ENCODE measurements at regions not wholly inside any gene's neighbourhood (a gene's known extent, or its start where the extent isn't known, plus 50 kb on each side); places are given as distances from the start of the nearest gene placed in this dataset.
"Not testable (repeated sequence)": the region's sequence is repeated elsewhere in the genome, so short reads cannot be mapped to it uniquely, and the experiment has no call there.

DNA sequence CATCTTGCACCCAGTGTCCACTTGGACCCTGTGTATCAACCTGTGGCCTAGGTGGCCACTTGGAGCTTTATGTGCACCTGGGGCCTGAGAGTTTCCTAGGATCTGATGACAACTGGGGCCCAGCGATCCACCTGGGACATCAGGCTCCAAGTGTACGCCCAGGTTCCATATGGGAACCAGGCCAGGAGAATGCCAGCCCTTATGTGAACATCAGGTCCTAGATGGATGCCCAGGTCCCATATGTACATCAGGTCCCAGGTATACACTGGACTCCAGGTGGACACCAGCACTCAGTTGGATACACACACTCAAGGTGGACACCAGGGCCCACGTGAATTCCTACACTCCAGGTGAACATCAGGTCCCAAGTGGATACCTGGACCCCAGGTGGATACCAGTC is 198.8 kb downstream of the POTEM start:
- H3K36me3 ChIP-seq (ENCODE audit: control insufficient read depth, insufficient read depth, low read length); H3K27me3 Mint-ChIP-seq; H3K27ac ChIP-seq (ENCODE audit: insufficient read depth, low read length, poor library complexity, severe bottlenecking); H3K9me3 ChIP-seq (ENCODE audit: control insufficient read depth in 2 of 2, low read length in 2 of 2); DNase-seq; H3K27me3 ChIP-seq (ENCODE audit: control insufficient read depth, insufficient read depth, low read length); ATAC-seq (ENCODE audit: low read depth in 2 of 2); H3K4me1 ChIP-seq (ENCODE audit: control insufficient read depth, insufficient read depth, low read length, poor library complexity, severe bottlenecking); H3K4me3 ChIP-seq (ENCODE audit: low read depth, low read length); H3K27ac Mint-ChIP-seq; H3K4me1 Mint-ChIP-seq; H3K4me3 Mint-ChIP-seq; H3K36me3 Mint-ChIP-seq: not testable (repeated sequence)
- peaks cover 0 to 16% (median 2%) of the 10 kb centered on the region in 7 donors for H3K9me3 Mint-ChIP-seq

GRCh38 chr14:19167454-19168190 is 200.4 kb downstream of the POTEM start:
- DNase-seq; H3K27ac Mint-ChIP-seq; H3K27ac ChIP-seq (ENCODE audit: insufficient read depth, low read length, poor library complexity, severe bottlenecking); ATAC-seq (ENCODE audit: low read depth in 2 of 2); H3K36me3 Mint-ChIP-seq; H3K9me3 Mint-ChIP-seq; H3K27me3 Mint-ChIP-seq; H3K9me3 ChIP-seq (ENCODE audit: control insufficient read depth in 2 of 2, low read length in 2 of 2); H3K27me3 ChIP-seq (ENCODE audit: control insufficient read depth, insufficient read depth, low read length); H3K36me3 ChIP-seq (ENCODE audit: control insufficient read depth, insufficient read depth, low read length); H3K4me3 Mint-ChIP-seq; H3K4me1 Mint-ChIP-seq; H3K4me1 ChIP-seq (ENCODE audit: control insufficient read depth, insufficient read depth, low read length, poor library complexity, severe bottlenecking); H3K4me3 ChIP-seq (ENCODE audit: low read depth, low read length): not testable (repeated sequence)

GRCh38 chr14:19168261-19168660 is 201.0 kb downstream of the POTEM start:
- not testable (repeated sequence) for DNase-seq; H3K4me3 Mint-ChIP-seq; H3K4me1 ChIP-seq (ENCODE audit: control insufficient read depth, insufficient read depth, low read length, poor library complexity, severe bottlenecking)

GRCh38 chr14:19169561-19170362 is 202.5 kb downstream of the POTEM start:
- not testable (repeated sequence) for H3K4me3 Mint-ChIP-seq; H3K27me3 Mint-ChIP-seq; H3K4me3 ChIP-seq (ENCODE audit: low read depth, low read length)

More at GRCh38 chr14:19168261-19168660, 201.0 kb downstream of the POTEM start:
- H3K4me1 Mint-ChIP-seq; H3K4me3 ChIP-seq (ENCODE audit: low read depth, low read length); H3K9me3 ChIP-seq (ENCODE audit: control insufficient read depth in 2 of 2, low read length in 2 of 2); H3K27ac Mint-ChIP-seq; ATAC-seq (ENCODE audit: low read depth in 2 of 2); H3K27ac ChIP-seq (ENCODE audit: insufficient read depth, low read length, poor library complexity, severe bottlenecking); H3K27me3 ChIP-seq (ENCODE audit: control insufficient read depth, insufficient read depth, low read length); H3K27me3 Mint-ChIP-seq; H3K9me3 Mint-ChIP-seq; H3K36me3 Mint-ChIP-seq; H3K36me3 ChIP-seq (ENCODE audit: control insufficient read depth, insufficient read depth, low read length): not testable (repeated sequence)

GRCh38 chr14:19172745-19173144 is 205.5 kb downstream of the POTEM start:
- not testable (repeated sequence) for H3K4me1 ChIP-seq (ENCODE audit: control insufficient read depth, insufficient read depth, low read length, poor library complexity, severe bottlenecking); H3K27me3 Mint-ChIP-seq; H3K27me3 ChIP-seq (ENCODE audit: control insufficient read depth, insufficient read depth, low read length); H3K27ac Mint-ChIP-seq; H3K9me3 ChIP-seq (ENCODE audit: control insufficient read depth in 2 of 2, low read length in 2 of 2); H3K36me3 Mint-ChIP-seq; H3K36me3 ChIP-seq (ENCODE audit: control insufficient read depth, insufficient read depth, low read length); H3K4me3 ChIP-seq (ENCODE audit: low read depth, low read length); ATAC-seq (ENCODE audit: low read depth in 2 of 2); H3K4me1 Mint-ChIP-seq; H3K27ac ChIP-seq (ENCODE audit: insufficient read depth, low read length, poor library complexity, severe bottlenecking); H3K4me3 Mint-ChIP-seq; DNase-seq
- peaks cover 0 to 14% (median 2%) of the 10 kb centered on the region in 7 donors for H3K9me3 Mint-ChIP-seq

More at GRCh38 chr14:19169561-19170362, 202.5 kb downstream of the POTEM start:
- not testable (repeated sequence) for DNase-seq; H3K9me3 Mint-ChIP-seq; H3K4me1 Mint-ChIP-seq; H3K27ac Mint-ChIP-seq; H3K9me3 ChIP-seq (ENCODE audit: control insufficient read depth in 2 of 2, low read length in 2 of 2); H3K27me3 ChIP-seq (ENCODE audit: control insufficient read depth, insufficient read depth, low read length); ATAC-seq (ENCODE audit: low read depth in 2 of 2); H3K27ac ChIP-seq (ENCODE audit: insufficient read depth, low read length, poor library complexity, severe bottlenecking); H3K36me3 ChIP-seq (ENCODE audit: control insufficient read depth, insufficient read depth, low read length); H3K4me1 ChIP-seq (ENCODE audit: control insufficient read depth, insufficient read depth, low read length, poor library complexity, severe bottlenecking); H3K36me3 Mint-ChIP-seq

GRCh38 chr14:19173188-19173587 is 206.0 kb downstream of the POTEM start:
- H3K4me1 ChIP-seq (ENCODE audit: control insufficient read depth, insufficient read depth, low read length, poor library complexity, severe bottlenecking); H3K36me3 ChIP-seq (ENCODE audit: control insufficient read depth, insufficient read depth, low read length); H3K27me3 Mint-ChIP-seq; H3K4me3 ChIP-seq (ENCODE audit: low read depth, low read length); H3K9me3 ChIP-seq (ENCODE audit: control insufficient read depth in 2 of 2, low read length in 2 of 2); H3K27me3 ChIP-seq (ENCODE audit: control insufficient read depth, insufficient read depth, low read length); DNase-seq; H3K27ac ChIP-seq (ENCODE audit: insufficient read depth, low read length, poor library complexity, severe bottlenecking); H3K36me3 Mint-ChIP-seq; H3K27ac Mint-ChIP-seq; H3K4me1 Mint-ChIP-seq; H3K4me3 Mint-ChIP-seq; ATAC-seq (ENCODE audit: low read depth in 2 of 2): not testable (repeated sequence)
- peaks cover 0 to 11% (median 2%) of the 10 kb centered on the region in 7 donors for H3K9me3 Mint-ChIP-seq

- not testable (repeated sequence) for ATAC-seq (ENCODE audit: low read depth in 2 of 2); H3K4me1 Mint-ChIP-seq; H3K4me3 Mint-ChIP-seq; H3K27ac ChIP-seq (ENCODE audit: insufficient read depth, low read length, poor library complexity, severe bottlenecking); H3K4me1 ChIP-seq (ENCODE audit: control insufficient read depth, insufficient read depth, low read length, poor library complexity, severe bottlenecking); H3K4me3 ChIP-seq (ENCODE audit: low read depth, low read length); H3K36me3 ChIP-seq (ENCODE audit: control insufficient read depth, insufficient read depth, low read length); DNase-seq; H3K27me3 ChIP-seq (ENCODE audit: control insufficient read depth, insufficient read depth, low read length); H3K27ac Mint-ChIP-seq; H3K27me3 Mint-ChIP-seq; H3K36me3 Mint-ChIP-seq; H3K9me3 ChIP-seq (ENCODE audit: control insufficient read depth in 2 of 2, low read length in 2 of 2)
- H3K9me3 Mint-ChIP-seq: peaks cover 0 to 11% (median 3%) of the 10 kb centered on the region in 7 donors
Measured at GRCh38 chr14:19177435-19177834, 210.2 kb downstream of the POTEM start.

DNA sequence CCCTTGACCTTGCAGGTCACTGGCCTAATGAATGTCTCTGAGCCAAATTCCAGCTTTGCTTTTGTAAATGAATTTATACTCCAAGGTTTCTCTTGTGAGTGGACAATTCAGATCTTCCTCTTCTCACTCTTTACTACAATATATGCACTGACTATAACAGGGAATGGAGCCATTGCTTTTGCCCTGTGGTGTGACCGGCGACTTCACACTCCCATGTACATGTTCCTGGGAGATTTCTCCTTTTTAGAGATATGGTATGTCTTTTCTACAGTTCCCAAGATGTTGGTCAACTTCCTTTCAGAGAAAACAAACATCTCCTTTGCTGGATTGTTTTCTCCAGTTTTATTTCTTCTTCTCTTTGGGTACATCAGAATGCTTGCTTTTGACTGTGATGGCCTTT is 213.1 kb downstream of the POTEM start:
- DNase-seq; H3K27ac Mint-ChIP-seq; H3K27me3 ChIP-seq (ENCODE audit: control insufficient read depth, insufficient read depth, low read length); H3K27me3 Mint-ChIP-seq; H3K36me3 Mint-ChIP-seq; H3K4me1 Mint-ChIP-seq; H3K9me3 ChIP-seq (ENCODE audit: control insufficient read depth in 2 of 2, low read length in 2 of 2); H3K36me3 ChIP-seq (ENCODE audit: control insufficient read depth, insufficient read depth, low read length); H3K4me1 ChIP-seq (ENCODE audit: control insufficient read depth, insufficient read depth, low read length, poor library complexity, severe bottlenecking); H3K27ac ChIP-seq (ENCODE audit: insufficient read depth, low read length, poor library complexity, severe bottlenecking); H3K9me3 Mint-ChIP-seq; ATAC-seq (ENCODE audit: low read depth in 2 of 2); H3K4me3 ChIP-seq (ENCODE audit: low read depth, low read length); H3K4me3 Mint-ChIP-seq: not testable (repeated sequence)

All from CD4-positive, CD25-positive, alpha-beta regulatory T cell (primary cell).